ENCODE measurements at regions not wholly inside any gene's neighbourhood (a gene's known extent, or its start where the extent isn't known, plus 50 kb on each side); places are given as distances from the start of the nearest gene placed in this dataset.

DNA sequence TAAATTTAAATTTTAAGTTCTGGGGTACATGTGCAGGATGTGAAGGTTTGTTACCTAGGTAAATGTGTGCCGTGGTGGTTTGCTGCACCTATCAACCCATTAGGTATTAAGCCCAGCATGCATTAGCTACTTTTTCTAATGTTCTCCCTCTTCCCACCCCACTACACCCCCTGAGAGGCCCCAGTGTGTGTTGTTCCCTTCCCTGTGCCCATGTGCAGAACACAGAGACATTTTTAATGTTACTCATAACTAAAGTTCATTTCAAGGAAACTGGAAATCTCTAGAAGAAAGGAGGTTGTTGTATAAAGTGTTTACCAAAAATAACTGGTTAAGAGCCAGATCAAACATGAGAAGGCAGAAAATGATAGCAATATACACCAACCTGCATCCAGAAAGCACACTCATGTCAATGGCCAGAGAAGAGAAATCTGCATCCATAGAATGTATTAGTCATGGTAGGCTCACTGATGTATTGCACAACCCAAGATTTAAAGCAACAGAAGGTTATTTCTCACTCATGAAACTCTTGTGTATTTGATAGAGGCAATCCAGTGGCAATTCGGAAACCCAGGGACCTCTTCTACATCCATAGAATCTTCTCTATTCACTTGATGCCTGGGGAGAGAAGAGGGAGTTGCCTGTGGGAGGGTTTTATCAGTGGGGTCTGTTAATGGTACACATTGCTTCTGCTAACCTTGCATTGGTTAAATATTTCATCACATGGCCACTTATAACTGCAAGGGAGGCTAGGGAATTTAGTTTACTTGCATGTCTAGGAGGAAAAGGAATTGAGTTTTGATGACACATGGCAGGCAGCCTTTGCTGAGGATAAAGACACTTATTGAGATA is 321.9 kb upstream of the RASGRP1 start:
- DNase-seq (ENCODE audit: low spot score): no peak

DNA sequence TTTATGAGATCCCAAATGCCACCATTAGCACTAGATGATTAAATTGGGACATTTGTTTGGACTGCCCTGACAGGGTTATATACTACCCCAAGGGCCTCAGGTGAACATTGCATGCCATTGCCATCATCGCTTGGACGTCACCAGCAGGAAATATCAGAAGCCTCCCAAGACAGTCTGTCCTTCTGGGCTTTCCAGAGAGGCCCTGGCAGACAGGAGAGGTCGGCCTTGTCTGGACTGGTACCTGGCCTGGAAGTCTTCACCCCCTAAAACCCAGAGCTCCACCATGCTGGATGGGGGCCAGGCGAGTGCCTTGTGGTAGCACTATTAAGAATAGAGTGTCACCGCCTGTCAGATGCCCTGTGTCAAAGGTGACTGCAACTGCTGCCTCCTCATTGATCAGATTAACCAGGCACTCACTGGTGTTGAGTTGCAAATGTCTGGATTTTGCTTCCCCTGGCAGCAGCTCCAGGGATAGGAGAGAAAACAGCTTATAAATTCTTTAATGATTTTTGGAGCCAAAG is 324.1 kb upstream of the RASGRP1 start:
- no peak for DNase-seq (ENCODE audit: low spot score)

DNA sequence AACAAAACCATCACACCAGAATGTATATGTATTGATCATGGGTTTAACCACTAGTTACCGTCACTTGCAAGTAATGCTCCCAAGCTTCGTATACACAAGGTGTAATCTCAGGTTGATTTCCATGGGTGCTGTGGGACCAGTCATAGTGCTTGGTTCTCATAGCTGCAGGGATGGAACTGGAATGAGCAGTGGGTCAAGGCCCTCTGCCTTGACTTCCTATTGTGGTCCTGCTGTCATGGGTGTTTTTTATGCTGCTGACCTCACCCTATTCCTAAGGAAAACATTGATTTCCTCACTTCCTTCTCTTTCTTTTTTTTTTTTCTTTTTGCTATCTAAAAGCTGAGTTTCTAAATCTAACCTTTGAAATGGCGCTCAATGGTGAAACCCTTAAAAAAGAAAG is 325.6 kb upstream of the RASGRP1 start:
- no peak for DNase-seq (ENCODE audit: low spot score)

DNA sequence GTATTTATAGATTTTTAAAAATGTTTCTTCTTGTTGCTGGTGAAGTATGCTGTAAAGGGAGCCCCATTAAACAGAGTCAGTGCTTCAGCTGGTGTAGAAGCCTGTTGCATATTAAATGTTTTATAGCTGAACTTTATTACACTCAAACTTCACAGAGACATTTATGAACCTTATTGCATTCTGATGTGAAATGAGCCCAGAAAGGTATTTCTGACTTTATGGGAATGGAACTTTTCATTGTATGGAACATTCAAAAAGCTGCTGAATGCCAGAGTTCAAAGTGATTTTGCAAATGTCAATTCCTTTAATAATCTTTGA is 329.3 kb upstream of the RASGRP1 start:
- DNase-seq (ENCODE audit: low spot score): no peak

DNA sequence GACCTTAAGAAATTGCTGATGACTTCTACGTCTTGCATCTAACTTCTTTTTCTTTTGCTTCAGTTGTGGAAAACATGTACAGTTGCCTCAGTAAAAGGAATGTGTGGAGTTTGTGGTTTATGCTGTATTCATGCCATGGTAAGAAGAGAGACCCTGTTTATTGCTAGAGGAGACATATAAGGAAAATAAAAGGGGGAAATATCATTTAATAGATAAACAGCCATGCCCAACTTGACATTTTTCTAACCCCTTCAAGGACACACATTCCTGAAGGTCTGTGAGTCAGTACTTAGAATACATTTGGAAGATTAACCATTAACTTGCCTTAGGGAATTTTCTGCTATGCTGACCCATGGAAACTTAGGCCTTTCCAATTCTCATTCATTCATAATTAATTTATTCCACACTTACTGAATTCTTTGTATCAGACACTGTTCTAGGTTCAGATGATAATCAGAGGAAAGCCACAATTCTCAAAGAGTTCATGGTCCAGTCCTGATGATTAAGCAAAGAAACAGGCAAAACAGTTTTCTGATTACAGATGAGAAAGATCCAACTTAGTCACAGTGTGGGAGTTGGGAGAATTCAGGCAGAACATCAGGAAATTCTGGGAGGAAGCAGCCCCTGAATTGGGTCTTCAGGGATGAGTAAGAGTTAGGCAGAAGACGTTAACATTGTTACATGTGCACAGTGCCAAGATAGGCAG is 329.8 kb upstream of the RASGRP1 start:
- DNase-seq (ENCODE audit: low spot score): no peak

DNA sequence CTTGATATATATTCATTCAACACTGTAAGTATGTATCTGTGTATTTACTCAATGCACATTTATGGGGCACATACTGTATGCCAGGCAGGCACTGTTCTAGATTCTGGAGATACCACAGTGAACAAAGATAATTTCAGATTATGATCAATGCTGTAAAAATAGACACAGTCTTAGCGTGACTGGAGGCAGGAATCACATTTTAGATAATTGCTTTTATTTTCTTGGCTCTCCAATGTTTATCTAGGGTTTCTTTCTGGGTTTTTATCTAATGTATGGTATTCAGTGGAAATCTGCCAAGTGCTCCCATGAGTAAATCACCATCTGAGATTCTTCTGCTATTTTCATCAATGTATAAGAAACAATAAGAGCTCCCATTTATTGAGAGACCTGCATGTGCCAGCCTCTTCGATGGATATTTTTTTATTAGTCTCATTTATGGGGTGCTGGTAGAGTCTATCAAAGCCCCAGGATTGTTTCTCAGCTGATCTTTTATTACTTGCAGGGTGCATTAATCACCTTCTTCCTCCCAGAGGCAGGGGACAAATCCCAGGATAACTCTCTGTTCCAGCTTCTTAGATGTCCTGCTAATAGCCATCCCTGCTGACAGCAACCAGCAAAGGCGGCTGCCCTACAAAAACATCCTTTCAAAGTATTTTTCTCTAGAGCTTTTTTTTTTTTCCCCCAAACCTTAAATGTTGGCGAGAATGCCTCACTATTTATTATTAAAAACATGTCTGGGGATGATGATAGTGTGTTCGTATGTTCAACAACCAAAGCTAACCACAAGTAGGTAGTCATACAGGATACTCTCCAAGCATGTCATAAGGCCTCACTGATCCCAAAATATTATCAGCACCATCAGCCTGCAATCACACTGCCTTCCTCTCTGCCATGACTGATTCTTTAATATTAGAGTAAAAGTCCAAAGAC is 331.0 kb upstream of the RASGRP1 start:
- no peak for DNase-seq (ENCODE audit: low spot score)

DNA sequence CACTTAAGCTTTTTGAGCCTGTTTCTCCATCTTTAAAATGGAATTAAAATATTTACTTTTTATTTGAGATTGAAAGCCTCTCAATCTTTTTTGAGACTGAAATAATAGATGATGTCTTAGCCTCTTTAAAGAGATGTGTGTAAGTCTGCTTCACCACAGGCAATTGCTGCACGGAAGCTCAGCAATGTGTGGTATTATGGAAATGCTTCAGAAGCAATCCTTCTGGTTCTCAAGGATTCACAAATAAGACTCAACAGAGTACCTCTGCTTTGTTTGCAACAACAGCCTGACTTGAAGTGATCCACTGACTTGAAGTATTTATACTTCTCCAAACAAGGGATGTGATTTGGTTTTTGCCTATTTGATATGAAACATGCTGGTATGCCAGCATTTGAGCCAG is 332.0 kb upstream of the RASGRP1 start:
- DNase-seq (ENCODE audit: low spot score): no peak

DNA sequence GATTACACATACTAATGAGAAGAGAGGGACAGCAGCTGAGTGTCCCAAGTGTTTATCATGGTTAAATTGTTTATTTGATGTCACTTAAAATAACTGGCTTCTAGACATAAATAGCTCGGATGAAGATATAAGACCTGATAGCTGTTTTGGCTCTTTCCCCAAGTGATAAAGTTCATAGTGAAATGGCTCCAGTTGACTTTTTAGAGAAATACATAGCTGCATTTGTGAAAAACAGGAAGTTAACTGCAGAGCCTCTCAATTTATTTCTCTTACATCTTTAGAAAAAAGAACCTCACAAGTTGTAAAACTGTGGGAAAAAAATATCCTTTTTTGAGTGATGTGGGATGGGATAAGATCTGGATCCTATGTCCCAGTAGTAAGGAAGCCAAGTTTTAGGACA is 332.9 kb upstream of the RASGRP1 start:
- DNase-seq (ENCODE audit: low spot score): no peak

DNA sequence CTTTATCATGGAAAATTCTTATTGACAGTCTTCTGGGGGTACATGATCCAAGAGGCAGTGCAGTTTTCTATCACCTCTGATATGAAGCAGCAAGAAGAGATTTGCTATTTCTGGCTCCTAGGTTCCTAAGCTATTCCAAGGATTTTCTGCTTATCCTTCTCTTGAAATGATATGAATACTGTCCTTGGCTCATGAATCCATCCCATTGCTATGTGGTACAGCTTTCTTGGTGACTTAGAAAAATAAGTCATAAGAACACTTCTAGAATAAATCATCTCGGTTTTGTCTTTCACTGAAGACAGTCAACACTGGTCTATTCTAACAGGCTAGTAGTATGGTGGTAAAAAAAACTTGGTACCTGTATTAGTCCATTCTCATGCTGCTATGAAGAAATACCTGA is 333.6 kb upstream of the RASGRP1 start:
- no peak for DNase-seq (ENCODE audit: low spot score)

DNA sequence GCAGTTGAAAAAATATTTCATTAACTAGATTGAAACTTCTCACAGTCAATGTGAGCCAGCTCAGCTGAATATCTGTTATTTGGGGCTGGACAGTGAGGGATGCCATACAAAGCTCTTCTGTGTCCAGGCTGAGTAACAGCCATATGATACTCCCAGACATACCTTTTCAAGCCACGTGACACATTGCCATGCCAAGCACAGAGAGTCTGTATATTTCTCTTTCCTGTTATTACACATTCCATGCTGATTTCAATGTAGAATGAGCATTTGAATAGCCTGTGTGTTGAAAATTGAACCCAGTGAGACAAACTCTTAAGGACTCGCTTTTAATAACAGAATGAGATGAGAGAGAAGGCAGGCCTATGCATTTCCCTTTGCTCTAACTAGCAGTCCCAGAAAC is 334.7 kb upstream of the RASGRP1 start:
- no peak for DNase-seq (ENCODE audit: low spot score)

DNA sequence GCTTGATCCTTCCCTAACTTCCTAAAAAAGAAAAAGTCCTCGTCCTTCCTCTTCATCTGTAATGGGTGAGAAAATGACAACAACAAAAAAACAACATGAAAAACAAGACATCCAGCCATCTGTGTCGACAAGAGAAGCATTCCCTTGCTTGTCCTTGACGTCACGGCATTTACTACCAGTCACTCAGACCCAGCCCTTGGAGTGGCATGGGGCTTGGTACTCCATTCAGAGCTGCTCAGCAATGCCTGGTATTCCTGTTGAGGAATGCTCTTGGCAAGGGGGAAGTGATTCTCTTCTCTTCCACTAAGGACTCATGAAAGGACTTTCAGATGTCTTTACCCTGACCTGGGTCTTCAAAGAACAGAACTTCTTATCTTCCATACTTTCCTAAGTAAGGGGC is 339.7 kb upstream of the RASGRP1 start:
- DNase-seq (ENCODE audit: low spot score): no peak

DNA sequence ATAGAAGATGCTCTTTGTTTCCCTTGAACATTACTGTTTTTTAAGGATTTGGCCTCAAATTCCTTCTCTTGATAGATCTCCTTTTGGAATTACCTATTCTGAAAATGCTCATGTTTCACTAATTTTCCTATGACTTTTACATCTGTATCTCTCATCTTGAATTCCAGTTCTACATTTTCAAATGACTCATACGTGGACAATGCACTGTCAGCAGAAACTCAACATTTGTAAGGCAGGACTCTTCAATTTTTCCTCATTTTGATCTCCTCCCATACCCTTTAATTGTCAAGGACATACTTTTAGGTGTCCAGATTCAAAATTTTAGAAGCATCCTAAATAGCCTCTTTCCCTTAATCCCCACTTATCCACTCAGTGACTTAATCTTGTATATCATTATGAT is 341.0 kb upstream of the RASGRP1 start:
- no peak for DNase-seq (ENCODE audit: low spot score)

DNA sequence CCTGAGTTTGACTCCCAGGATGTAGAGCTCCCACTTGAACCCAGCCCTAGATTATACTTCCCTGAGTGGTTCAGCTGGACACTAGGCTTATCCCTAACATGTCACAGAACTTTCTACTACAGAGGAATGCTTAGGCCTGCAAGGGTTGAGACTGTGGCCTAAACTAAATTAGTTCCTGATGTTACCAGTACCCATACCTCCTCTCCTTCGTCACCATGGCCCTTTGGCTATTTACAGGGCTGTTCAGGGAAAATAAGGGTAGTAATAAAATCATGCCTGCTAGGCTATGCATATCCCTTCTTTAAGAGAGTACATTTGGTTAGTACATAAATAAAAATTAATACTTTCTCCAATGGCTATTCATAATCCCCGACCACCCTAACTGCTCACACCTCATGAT is 356.4 kb upstream of the RASGRP1 start:
- DNase-seq (ENCODE audit: low spot score): no peak

DNA sequence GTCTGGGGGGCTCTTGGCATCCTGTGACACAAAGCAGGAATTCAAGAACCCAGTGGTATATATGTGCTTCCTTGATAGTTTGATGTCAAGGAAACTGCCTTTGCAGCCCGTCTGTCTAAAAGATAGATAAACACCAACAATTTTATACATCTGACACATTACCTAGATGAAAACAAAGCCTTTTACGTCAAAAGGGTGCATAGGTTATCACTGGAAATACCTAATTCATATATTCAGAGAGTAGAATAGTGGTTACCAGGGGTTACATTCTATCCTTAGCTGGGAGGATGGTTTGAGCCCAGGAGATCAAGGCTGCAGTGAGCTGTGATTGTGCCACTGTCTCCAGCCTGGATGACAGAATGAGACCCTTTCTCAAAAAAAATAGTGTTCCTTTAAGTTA is 356.9 kb upstream of the RASGRP1 start:
- DNase-seq (ENCODE audit: low spot score): no peak

DNA sequence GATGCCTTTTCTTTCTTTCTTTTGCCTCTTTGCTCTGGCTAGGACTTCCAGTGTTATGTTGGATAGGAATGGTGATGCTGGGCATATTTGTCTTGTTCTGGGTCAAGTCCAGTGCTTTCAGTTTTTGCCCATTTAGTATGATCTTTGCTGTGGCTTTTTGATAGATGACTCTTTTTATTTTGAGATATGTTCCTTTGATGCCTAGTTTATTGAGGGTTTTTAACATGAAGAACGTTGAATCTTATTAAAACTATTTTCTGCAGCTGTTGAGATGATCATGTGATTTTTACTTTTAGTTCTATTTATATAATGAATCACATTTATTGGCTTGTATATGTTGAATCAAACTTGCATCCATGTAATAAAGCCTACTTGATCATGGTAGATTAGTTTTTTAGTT is 363.8 kb upstream of the RASGRP1 start:
- no peak for DNase-seq (ENCODE audit: low spot score)

DNA sequence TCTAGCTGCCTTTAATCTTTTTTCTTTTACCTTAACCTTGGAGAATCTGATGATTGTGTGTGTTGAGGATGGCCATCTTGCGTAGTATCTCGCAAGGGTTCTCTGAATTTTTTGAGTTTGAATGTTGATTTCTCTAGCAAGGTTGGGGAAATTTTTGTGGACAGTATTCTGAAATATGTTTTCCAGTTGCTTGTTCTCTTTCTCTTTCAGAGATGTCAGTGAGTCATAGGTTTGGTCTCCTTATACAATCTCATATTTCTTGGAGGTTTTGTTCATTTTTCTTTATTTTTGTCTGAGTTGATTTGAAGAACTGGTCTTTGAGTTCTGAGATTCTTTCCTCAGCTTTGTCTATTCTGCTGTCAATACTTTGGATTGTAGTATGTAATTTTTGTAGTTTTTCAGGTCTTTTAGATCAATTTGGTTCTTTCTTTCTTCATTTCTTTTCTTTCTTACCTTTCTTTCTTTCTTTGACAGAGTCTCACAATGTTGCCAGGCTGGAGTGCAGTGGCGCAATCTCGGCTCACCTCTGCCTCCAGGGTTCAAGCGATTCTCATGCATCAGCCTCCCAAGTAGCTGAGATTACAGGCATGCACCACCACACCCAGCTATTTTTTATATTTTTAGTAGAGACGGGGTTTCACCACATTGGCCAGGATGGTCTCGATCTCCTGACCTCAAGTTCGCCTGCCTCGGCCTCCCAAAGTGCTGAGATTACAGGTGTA is 366.4 kb upstream of the RASGRP1 start:
- no peak for DNase-seq (ENCODE audit: low spot score)

DNA sequence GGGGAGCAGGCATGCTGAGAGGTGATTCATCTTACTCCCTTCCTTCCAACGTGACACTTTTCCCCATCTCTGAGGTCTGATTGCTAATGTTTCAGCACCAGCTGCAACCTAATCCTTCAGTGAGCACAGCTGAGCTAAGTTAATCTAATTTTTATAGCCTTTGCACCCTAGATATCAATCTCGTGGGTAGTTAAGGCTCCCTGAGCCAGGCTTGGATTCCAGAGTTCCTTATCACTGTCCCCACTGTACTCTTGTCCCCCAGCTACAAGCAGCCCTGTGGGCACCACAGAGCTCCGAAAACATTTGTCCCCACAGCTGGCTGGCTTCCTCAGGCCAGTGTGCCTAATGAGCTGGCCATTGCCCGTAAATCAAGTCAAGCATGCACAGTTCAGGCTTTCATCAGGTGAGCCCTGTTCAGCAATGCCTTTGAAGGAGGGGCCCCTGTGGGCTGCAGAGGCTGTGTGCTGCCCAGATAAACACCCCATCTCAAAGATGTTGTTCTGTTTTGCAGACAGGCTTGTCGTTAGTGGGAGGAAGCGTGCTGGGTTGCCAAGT is 376.9 kb upstream of the RASGRP1 start:
- DNase-seq (ENCODE audit: low spot score): no peak

DNA sequence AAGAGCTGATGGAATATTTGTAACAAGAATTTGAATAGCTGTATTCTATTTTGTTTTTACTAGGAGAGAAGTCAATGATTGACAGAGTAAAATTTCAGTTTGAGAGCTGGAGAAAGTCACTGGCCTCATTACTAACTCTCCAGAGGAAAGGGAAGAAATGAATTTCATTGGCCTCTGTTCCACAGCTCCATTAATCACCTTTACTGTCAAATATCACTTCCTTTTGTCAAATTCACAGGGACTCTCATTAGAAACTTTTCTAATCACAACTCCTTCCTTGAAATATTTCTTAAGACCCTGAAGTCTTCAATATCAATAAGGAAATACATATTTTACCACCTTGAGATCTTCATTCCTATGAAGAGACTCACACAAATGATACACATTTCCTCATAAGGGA is 379.9 kb upstream of the RASGRP1 start:
- no peak for DNase-seq (ENCODE audit: low spot score)

DNA sequence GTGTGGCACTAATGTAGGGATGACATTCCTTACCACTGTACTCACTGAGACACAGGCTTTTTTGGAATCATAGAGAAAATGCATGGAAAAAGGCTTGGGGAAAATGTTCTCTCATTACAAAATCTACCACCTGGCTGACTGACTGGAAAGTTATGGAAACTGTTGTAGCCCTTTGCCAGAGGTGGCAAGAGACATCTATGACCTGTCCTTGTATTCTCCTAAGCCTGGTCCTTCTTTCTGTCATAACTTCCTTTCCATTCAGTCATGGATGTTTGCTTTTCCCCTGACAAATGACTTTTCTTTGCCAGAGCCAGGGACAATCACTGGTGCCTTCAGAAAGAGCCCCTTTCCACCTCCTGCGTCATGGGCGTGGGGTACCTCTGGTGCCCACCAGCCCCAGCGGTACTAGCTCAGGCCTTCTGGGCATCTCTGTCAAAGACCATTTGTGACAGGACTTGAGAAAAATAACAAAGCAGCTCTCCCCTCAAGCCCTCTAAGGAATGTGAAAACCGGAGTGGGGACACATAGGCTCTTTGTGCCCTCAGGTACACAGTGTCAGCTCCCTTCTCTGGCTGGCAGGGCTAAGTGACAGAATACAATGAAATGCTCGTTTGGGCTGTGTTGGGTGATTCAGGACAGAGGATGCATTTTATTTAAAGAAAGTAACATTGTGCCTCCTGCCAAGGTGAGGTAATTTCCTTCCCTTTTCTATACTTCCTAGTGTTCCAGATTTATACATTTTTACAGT is 381.1 kb upstream of the RASGRP1 start:
- no peak for DNase-seq (ENCODE audit: low spot score)

DNA sequence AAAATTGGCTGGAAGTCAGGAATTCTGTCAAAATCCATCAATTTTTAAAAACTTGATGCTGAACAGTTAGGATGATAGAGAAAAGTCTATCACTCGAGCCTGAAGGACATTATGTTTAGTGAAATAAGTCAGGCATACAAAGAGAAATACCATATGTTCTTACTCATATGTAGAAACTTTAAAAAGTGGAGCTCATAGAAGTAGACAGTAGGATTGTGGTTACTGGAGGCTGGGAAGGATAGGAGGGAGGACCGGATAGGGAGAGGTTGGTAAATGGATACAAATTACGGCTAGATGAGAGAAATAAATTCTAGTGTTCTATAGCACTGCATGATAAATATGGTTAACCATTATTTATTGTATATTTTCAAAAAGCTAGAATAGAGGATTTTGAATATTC is 389.5 kb upstream of the RASGRP1 start:
- DNase-seq (ENCODE audit: low spot score): no peak

DNA sequence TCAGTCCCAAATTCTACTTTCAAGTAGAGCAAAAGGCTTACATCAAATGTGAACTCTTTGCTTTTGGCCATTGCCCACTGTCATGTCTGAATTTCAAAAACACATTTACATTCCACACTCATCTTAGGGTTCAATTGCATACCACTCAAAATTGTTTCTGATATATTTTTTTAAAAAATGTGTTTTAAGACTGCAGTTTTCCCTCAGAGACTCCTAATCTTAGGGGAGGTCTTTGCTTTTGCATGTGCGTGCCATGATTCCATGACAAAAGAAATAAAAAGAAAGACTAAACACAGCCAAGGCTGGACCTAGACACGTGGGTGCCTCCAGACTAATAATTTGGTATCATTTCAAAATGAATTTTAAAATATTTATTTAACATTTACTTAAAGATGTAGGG is 396.8 kb upstream of the RASGRP1 start:
- DNase-seq (ENCODE audit: low spot score): no peak

All from cerebellar cortex (tissue), 1 donor.